ENCODE measurements at regions not wholly inside any gene's neighbourhood (a gene's known extent, or its start where the extent isn't known, plus 50 kb on each side); places are given as distances from the start of the nearest gene placed in this dataset.

DNA sequence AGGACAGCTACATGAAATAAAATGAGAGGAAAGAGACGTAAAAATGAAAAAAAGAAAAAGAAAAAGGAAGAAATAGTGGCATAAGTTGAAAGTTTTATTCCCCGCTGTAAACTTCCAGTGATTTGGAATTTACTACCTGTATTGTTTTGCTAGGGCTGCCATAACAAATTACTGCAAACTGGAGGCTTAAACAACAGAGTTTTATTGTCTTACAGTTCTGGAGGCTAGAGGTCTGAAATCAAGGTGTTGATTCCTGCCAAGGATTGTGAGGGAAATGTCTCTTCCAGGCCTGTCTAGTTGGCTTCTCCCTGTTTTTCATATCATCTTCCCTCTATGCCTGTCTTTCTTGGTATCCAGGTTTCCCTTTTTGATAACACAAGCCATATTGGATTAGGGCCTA is 119.4 kb upstream of the PACRGL start:
- TF ChIP-seq POLR2AphosphoS5 (IDR thresholded peaks at IDR 0.05; ENCODE audit: low read depth) (no peak), CTCF (conservative IDR thresholded peaks at IDR 0.05; ENCODE audit: low read depth in 2 of 2) (no peak), JUNB (IDR thresholded peaks at IDR 0.05; ENCODE audit: unreplicated experiment) (no peak), EZH2 (IDR thresholded peaks at IDR 0.05; ENCODE audit: low read depth, unreplicated experiment) (no peak), REST (IDR thresholded peaks at IDR 0.05; ENCODE audit: unreplicated experiment) (no peak), CREB1 (CRISPR knock-in tag; IDR thresholded peaks at IDR 0.05; ENCODE audit: low read depth) (no peak), EZH2phosphoT487 (IDR thresholded peaks at IDR 0.05; ENCODE audit: unreplicated experiment) (no peak), STAT1 (IDR thresholded peaks at IDR 0.05; ENCODE audit: unreplicated experiment) (no peak), ZNF114 (CRISPR knock-in tag; IDR thresholded peaks at IDR 0.05) (no peak), ETS1 (IDR thresholded peaks at IDR 0.05) (no peak), ZNF331 (CRISPR knock-in tag; IDR thresholded peaks at IDR 0.05; ENCODE audit: low read depth) (no peak), NANOG (IDR thresholded peaks at IDR 0.05; ENCODE audit: borderline replicate concordance) (no peak)
- TF ChIP-seq, protein P1, sequence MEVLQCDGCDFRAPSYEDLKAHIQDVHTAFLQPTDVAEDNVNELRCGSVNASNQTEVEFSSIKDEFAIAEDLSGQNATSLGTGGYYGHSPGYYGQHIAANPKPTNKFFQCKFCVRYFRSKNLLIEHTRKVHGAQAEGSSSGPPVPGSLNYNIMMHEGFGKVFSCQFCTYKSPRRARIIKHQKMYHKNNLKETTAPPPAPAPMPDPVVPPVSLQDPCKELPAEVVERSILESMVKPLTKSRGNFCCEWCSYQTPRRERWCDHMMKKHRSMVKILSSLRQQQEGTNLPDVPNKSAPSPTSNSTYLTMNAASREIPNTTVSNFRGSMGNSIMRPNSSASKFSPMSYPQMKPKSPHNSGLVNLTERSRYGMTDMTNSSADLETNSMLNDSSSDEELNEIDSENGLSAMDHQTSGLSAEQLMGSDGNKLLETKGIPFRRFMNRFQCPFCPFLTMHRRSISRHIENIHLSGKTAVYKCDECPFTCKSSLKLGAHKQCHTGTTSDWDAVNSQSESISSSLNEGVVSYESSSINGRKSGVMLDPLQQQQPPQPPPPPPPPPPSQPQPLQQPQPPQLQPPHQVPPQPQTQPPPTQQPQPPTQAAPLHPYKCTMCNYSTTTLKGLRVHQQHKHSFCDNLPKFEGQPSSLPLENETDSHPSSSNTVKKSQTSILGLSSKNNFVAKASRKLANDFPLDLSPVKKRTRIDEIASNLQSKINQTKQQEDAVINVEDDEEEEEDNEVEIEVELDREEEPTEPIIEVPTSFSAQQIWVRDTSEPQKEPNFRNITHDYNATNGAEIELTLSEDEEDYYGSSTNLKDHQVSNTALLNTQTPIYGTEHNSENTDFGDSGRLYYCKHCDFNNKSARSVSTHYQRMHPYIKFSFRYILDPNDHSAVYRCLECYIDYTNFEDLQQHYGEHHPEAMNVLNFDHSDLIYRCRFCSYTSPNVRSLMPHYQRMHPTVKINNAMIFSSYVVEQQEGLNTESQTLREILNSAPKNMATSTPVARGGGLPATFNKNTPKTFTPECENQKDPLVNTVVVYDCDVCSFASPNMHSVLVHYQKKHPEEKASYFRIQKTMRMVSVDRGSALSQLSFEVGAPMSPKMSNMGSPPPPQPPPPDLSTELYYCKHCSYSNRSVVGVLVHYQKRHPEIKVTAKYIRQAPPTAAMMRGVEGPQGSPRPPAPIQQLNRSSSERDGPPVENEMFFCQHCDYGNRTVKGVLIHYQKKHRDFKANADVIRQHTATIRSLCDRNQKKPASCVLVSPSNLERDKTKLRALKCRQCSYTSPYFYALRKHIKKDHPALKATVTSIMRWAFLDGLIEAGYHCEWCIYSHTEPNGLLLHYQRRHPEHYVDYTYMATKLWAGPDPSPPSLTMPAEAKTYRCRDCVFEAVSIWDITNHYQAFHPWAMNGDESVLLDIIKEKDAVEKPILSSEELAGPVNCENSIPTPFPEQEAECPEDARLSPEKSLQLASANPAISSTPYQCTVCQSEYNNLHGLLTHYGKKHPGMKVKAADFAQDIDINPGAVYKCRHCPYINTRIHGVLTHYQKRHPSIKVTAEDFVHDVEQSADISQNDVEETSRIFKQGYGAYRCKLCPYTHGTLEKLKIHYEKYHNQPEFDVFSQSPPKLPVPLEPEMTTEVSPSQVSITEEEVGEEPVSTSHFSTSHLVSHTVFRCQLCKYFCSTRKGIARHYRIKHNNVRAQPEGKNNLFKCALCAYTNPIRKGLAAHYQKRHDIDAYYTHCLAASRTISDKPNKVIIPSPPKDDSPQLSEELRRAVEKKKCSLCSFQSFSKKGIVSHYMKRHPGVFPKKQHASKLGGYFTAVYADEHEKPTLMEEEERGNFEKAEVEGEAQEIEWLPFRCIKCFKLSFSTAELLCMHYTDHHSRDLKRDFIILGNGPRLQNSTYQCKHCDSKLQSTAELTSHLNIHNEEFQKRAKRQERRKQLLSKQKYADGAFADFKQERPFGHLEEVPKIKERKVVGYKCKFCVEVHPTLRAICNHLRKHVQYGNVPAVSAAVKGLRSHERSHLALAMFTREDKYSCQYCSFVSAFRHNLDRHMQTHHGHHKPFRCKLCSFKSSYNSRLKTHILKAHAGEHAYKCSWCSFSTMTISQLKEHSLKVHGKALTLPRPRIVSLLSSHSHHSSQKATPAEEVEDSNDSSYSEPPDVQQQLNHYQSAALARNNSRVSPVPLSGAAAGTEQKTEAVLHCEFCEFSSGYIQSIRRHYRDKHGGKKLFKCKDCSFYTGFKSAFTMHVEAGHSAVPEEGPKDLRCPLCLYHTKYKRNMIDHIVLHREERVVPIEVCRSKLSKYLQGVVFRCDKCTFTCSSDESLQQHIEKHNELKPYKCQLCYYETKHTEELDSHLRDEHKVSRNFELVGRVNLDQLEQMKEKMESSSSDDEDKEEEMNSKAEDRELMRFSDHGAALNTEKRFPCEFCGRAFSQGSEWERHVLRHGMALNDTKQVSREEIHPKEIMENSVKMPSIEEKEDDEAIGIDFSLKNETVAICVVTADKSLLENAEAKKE (CRISPR knock-in tag; IDR thresholded peaks at IDR 0.05), result no peak

Data from GM23338 (cell line).